ENCODE measurements at regions not wholly inside any gene's neighbourhood (a gene's known extent, or its start where the extent isn't known, plus 50 kb on each side); places are given as distances from the start of the nearest gene placed in this dataset.

GRCh38 chr5:35477911-35478310 lies 139.8 kb upstream of the SPEF2 start:
- no peak for DNase-seq

GRCh38 chr5:35477321-35477720 lies 140.3 kb upstream of the SPEF2 start:
- DNase-seq: no peak

GRCh38 chr5:35476797-35477196 lies 140.9 kb upstream of the SPEF2 start:
- DNase-seq: no peak

- no peak for DNase-seq
These were observed 141.6 kb upstream of the SPEF2 start for GRCh38 chr5:35476036-35476435.

GRCh38 chr5:35473589-35473988 lies 144.1 kb upstream of the SPEF2 start:
- no peak for DNase-seq

- no peak for DNase-seq
These were observed 146.8 kb upstream of the SPEF2 start for GRCh38 chr5:35470866-35471265.

- DNase-seq: no peak
These were observed 148.9 kb upstream of the SPEF2 start for GRCh38 chr5:35468811-35469210.

GRCh38 chr5:35466746-35467145 lies 150.9 kb upstream of the SPEF2 start:
- DNase-seq: no peak

GRCh38 chr5:35464757-35465156 lies 152.9 kb upstream of the SPEF2 start:
- DNase-seq: no peak

- DNase-seq: no peak
These were observed 156.1 kb upstream of the SPEF2 start for GRCh38 chr5:35461530-35461929.

- DNase-seq: no peak
These were observed 158.8 kb upstream of the SPEF2 start for GRCh38 chr5:35458824-35459207.

- DNase-seq: no peak
These were observed 159.5 kb upstream of the SPEF2 start for GRCh38 chr5:35457912-35458823.

- no peak for DNase-seq
These were observed 161.2 kb upstream of the SPEF2 start for GRCh38 chr5:35456506-35456905.

- no peak for DNase-seq
These were observed 163.6 kb upstream of the SPEF2 start for GRCh38 chr5:35454011-35454525.

GRCh38 chr5:35443803-35444595 lies 173.7 kb upstream of the SPEF2 start:
- DNase-seq: no peak

- no peak for DNase-seq
These were observed 174.6 kb upstream of the SPEF2 start for GRCh38 chr5:35442885-35443639.

- DNase-seq: no peak
These were observed 177.3 kb upstream of the SPEF2 start for GRCh38 chr5:35440409-35440808.

- DNase-seq: no peak
These were observed 178.9 kb upstream of the SPEF2 start for GRCh38 chr5:35438786-35439185.

GRCh38 chr5:35438288-35438687 lies 179.4 kb upstream of the SPEF2 start:
- DNase-seq: no peak

- peak; percentile 53 for DNase-seq
These were observed 181.1 kb upstream of the SPEF2 start for GRCh38 chr5:35436400-35437057.

- no peak for DNase-seq
These were observed 187.1 kb upstream of the SPEF2 start for GRCh38 chr5:35430381-35431162.

- DNase-seq: no peak
These were observed 189.9 kb upstream of the PRLR start for GRCh38 chr5:35420200-35420599.

Data from SHP77 treated with DMSO at 0.1 percent for 48 hours (cell line).